GM12875 (cell line): ENCODE measurements at regions not wholly inside any gene's neighbourhood (a gene's known extent, or its start where the extent isn't known, plus 50 kb on each side); places are given as distances from the start of the nearest gene placed in this dataset.

Experiments
- H3K4me3 ChIP-seq: one replicate; pipeline ENCODE4 v1.5.1; 2011; ENCODE audit warnings: low read depth, low read length, control low read depth
- TF ChIP-seq, protein P1 (sequence below): IDR thresholded peaks from 2 replicates; pipeline ENCODE4 v1.5.1; 2011; ENCODE audit warnings: low read depth, mild to moderate bottlenecking, control low read depth, inconsistent platforms, low read length, moderate library complexity, borderline replicate concordance; ENCODE audit not compliant: insufficient read depth

DNA sequence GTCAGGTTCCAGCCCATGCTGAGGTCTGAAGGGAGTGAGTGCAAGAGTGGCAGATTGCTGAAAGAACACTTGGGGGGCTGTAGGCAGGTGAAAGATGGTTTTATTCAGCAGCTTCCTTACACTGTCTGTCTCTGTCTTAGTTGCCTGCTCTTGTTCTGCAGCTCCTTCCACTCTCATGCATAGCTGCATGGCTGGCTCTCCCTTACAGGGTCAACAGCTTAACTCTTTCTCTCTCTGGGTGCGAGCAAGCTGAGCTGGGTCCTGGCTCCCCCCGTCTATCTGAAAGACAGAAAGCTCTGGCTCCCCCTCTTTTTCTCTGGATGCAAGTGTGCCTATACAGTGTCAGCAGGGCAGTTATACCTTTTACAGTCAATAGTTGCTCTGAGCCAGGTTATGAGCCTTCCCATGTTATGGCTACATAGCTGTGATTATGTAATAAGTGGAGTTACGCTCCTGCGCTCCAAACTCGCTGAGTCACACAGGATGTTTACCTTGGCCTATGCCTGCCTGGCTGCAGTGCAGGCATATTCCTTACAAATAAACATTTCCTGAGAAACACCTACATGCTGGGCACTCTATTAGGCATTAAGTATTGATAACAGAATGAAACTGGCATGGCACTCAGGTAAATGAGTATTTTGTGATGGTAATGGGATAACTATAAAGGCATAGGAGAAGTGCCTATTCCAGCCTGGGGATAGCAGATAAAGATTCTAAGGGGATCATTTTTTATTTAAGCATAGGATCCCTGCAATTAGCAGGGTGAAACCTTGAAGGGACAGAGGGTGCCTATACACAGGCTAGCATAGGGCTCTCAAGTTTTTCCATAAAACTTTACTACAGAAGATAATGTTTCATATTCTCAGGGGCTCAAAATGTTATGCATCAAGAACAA lies 826.9 kb upstream of the PCDH9 start:
- TF ChIP-seq, protein P1, sequence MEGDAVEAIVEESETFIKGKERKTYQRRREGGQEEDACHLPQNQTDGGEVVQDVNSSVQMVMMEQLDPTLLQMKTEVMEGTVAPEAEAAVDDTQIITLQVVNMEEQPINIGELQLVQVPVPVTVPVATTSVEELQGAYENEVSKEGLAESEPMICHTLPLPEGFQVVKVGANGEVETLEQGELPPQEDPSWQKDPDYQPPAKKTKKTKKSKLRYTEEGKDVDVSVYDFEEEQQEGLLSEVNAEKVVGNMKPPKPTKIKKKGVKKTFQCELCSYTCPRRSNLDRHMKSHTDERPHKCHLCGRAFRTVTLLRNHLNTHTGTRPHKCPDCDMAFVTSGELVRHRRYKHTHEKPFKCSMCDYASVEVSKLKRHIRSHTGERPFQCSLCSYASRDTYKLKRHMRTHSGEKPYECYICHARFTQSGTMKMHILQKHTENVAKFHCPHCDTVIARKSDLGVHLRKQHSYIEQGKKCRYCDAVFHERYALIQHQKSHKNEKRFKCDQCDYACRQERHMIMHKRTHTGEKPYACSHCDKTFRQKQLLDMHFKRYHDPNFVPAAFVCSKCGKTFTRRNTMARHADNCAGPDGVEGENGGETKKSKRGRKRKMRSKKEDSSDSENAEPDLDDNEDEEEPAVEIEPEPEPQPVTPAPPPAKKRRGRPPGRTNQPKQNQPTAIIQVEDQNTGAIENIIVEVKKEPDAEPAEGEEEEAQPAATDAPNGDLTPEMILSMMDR, result no peak
- no peak overlapping the region for H3K4me3 ChIP-seq

DNA sequence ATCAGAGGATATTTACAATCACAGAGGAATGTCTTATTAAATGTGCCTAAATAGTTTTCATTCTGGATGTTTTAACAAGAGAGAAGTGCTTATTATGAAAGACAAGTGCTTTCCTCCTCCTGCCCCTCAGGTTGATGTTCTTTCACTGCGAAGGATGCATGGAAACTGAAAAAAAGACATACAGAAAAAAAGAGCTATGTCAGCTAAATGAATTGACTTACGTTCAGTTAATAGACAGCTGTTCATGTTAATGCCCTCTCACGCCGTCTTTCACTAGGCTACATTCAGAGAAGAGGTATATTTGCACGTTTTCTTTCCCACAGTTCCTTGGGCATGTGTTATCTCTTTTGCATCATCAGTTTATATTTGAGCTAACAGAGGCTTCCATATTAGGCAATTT lies 821.8 kb upstream of the PCDH9 start:
- TF ChIP-seq, protein P1, result no peak
- no peak overlapping the region for H3K4me3 ChIP-seq

DNA sequence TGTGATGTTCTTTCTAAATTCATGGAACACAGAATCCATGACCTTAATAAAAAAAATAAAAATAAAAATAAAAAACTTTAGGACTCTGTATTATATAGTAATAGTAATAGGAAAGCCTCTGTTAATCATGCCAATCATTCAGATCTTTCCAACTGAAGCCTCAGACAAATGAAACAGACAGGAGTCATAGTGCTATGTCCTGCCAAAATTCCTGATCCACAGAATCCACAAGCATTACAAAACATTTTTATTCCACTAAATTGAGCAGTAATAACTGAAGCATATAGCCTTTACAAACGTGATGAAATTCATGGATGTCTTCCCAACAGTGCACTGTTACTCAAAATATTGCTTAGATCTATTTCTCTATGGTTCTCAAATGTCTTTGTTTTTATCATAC lies 820.6 kb upstream of the PCDH9 start:
- H3K4me3 ChIP-seq, result no peak overlapping the region
- TF ChIP-seq, protein P1, result no peak

DNA sequence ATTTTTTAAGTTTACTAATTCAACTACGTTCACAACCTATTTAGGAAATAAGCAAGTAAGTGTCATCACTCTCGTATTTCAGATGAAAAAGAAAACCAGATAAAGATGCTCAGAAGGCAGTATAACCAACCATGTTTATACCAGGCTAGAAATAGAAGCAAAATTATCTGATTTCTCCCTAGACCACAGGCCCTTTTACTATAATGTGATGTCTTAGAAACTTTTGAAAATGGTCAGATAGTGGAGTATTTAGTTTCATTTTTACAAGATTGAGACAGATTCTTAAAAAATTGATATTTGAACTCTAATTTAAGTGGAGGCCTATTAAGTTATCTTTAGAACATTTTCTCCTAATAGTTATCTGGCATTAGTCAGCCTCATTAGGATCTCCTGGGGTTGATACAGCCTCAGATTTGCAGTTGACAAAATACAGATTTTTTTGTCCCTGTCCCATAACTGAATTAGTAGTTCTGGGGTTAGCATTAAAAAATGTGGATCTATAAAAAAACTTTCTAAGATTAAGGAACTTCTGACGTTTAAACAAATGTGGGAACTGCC lies 818.7 kb upstream of the PCDH9 start:
- TF ChIP-seq, protein P1, result no peak

DNA sequence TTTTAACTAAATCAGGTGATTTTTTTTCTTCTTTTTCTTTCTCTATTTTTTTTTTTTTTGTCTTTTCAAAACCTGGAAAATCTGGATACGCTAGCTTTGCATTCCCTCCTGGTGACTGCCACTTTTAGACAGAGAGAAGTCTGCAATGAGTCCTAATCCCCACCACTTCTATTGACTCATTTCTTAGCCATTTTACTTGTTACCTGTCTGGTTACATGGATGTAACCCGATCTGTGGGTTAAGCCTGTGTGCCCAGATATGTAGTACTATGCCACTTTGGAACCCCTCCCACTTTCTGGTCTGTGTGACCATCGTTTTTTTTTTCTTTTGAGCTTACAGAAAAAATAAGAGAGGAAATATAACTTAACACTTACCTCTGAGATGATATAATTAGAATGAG lies 817.8 kb upstream of the PCDH9 start:
- TF ChIP-seq, protein P1, result no peak

More for the DNA sequence above, 818.7 kb upstream of the PCDH9 start:
- H3K4me3 ChIP-seq, result no peak overlapping the region

DNA sequence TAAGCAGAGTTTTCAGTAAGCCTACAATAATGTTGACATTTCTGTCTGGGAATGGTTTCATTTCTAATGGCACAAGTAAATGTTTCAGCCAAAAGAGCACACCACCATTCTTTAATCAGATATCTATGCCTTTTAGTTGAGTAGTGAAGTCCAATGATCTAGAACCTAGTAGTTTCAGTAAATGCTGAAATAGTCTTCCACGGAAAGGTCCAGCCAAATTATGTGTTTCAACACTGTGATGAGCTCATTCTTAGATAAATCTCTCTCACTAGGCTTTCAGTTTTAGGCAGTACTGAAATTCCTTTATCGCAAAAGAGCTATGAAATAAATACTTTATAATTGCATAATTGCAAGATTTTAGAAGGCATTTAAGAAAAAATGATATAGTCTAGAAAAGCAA lies 816.8 kb upstream of the PCDH9 start:
- TF ChIP-seq, protein P1, result no peak
- H3K4me3 ChIP-seq, result no peak overlapping the region

More for the DNA sequence above, 817.8 kb upstream of the PCDH9 start:
- H3K4me3 ChIP-seq, result no peak overlapping the region
